GM08714 (cell line): ENCODE measurements at regions not wholly inside any gene's neighbourhood (a gene's known extent, or its start where the extent isn't known, plus 50 kb on each side); places are given as distances from the start of the nearest gene placed in this dataset.
"Not testable (repeated sequence)": the region's sequence is repeated elsewhere in the genome, so short reads cannot be mapped to it uniquely, and the experiment has no call there.

Experiments used
- H3K4me3 ChIP-seq: fragments of 200-500 bp; sonication (Bioruptor generic); 2 replicates; pipeline ENCODE4 v1.5.1; 2014; ENCODE audit warnings: mild to moderate bottlenecking, low read length, inconsistent platforms
- ZNF274 ChIP-seq: IDR thresholded peaks from 2 replicates; pipeline ENCODE4 v1.6.1; 2012; ENCODE audit warnings: mild to moderate bottlenecking, low read depth, low read length

DNA sequence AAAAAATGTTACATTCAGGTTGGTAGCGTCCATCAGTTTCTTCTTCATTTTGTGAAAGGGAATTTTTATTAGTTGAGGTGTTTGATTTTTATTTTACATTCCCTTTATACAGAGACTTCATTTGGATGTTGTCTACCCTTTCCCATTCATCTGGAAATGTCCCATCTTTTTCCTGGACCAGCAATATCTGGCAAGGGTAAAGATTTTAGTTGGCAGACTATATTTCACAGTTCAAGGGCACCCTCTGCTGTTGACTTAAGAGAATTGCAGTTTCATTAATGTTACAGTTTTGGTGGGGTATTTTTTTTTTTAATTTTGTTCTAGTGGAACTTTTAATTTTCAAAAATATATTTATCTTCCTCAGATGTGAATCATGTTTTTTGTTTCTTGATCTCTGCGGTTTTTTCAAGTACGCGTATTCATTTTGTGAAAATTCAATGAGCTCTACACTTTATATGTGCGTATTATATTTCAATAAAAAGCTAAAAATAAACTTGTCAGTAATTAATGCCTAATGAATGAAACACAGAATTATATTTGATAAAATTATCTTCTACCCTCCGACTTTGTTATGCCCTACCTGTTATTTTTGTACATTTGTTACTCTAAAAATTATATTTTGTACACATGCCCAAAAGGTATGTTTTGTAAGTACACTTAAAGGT lies 97.9 kb upstream of the KLF14 start:
- no peak for TF ChIP-seq ZNF274
- no peak overlapping the region for H3K4me3 ChIP-seq

DNA sequence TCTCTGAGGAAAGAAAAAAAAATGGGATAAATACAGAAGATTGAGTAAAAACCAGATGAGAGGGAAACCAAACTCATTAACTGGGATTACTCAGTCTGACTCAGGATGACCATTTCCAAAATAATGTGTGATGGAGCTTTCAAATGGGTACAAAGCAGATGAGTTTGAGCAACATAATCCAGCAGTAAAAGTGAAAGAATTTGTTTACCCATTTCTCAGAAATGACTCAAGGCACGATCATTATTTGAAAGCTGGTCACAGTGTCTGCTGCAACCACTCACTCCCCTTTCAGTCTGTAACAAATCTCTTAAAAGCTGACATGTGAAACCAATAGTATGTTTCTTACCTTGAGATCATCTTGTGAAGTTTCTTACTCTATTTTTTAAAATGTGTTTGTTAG lies 104.7 kb upstream of the KLF14 start:
- no peak for TF ChIP-seq ZNF274
- no peak overlapping the region for H3K4me3 ChIP-seq

DNA sequence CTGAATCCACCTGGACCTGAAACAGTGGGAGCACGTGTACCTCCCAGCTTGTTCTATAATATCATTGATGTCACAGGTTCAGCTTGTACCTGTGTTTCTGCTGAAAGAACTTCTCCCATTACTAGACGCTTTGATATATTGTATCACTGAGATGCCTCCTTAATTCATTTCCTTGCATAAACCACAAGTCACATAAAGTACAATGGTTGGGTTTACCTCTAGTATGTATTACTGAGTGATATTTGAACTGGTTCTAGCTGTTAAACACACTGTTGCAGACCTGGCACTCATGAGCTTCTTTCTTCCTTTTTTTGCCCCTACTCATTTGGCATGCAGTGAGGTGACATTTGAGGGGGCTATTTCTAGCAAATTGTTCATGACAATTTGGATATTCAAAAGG lies 106.6 kb upstream of the KLF14 start:
- no peak overlapping the region for H3K4me3 ChIP-seq
- no peak for TF ChIP-seq ZNF274

DNA sequence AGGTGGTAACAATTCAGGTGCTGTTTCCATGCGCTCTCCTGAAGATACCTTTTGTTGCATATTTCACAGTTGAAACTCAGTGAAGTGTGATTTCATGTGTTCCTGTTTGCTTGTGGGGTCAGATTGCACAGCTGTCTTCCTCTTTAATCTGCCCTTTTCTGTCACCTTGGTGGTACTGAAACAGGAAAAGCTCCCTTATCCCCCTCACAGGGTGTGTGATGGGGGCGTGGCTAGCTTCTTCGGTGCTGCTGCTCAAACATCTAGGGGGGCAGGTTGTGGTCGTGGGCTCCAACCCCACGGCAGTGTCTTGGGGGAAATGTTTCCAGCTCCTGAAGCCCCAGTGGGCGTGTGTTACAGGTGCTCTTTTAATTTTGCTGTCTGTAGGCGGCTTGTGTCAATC lies 107.4 kb upstream of the KLF14 start:
- H3K4me3 ChIP-seq = no peak overlapping the region
- TF ChIP-seq ZNF274 = no peak

DNA sequence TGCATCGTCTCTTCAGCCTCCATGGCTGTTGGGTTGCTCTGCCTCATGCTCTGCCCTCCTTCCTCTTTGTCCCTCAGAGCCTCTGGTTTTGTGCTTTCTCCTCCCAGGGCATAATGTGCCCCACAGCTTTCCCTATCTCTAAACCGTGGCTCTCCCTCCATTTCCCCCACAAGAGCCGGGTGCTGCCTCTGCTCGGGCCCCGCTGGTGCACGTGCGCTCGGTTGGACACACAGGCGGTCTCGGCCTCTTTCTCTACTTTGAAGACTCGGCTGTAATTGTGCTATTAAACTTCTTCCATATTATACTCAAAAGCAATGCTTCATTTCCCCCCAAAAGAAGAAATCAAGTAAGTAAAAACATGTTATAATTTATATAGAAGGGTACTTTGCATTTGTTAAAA lies 109.7 kb upstream of the KLF14 start:
- TF ChIP-seq ZNF274 = no peak
- no peak overlapping the region for H3K4me3 ChIP-seq

- TF ChIP-seq ZNF274 = no peak
- H3K4me3 ChIP-seq = no peak overlapping the region
Observed at GRCh38 chr7:130844811-130845580, 111.0 kb upstream of the KLF14 start.

DNA sequence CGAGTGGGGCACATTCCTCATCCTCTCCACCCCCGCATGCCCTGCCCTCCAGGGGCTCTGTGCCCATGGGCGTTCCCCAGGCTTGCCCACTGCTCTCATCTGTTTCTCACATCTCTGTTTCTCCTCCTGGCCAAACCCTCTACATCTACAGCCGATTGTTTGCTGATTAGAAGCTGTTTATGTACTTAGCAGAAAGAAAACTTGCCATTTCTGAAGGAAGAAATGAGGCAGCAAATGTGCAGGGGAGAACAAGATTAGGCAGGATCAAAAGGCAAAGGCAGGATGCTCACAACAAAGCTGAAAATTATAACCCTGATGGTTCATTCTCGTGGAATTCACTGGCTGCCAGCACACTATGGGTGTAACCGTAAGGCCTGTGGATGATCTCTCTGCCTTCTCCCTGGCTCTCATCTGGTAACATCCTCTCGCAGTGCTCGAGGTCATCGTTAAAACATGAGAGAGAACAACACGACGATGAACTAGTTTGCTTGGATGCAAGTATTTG lies 111.6 kb upstream of the KLF14 start:
- no peak overlapping the region for H3K4me3 ChIP-seq
- no peak for TF ChIP-seq ZNF274

DNA sequence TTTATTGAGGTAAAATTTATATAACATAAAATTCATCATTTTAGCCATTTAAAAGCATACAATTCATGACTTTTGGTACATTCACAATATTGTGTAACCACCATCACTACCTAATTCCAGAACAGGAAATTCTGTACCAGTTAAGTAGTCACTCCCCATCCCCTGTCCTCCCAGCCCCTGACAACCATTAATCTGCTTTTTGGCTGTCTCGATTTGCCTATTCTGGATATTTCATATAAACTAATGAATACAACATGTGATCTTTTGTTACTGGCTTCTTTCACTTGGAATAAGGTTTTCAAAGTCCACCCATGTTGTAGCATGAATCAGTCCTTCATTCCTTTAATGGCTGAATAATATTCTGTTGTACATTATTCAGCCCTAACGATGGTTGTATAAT lies 115.6 kb upstream of the KLF14 start:
- no peak overlapping the region for H3K4me3 ChIP-seq
- no peak for TF ChIP-seq ZNF274

GRCh38 chr7:130850956-130851355 lies 116.9 kb upstream of the KLF14 start:
- TF ChIP-seq ZNF274 = no peak
- H3K4me3 ChIP-seq = no peak overlapping the region

DNA sequence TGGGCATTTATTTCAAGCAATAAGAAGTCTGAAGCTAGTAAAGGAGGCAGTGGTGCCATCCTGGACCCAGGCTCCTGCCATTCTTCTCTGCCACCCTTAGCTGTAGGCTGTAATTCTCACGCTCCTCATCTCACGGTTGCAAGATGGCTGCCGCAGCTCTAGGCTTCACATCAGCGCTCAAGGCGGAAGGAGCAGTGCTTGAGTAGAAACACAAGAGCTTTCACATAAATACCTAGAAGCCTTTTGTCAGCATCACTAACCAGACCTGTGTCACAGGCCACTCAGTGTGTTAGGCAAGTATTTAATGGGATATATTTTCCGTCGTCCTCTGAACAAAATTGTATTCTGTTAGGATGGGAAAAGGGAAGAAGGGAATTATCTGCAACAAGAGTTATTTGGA lies 118.9 kb upstream of the KLF14 start:
- H3K4me3 ChIP-seq = no peak overlapping the region
- TF ChIP-seq ZNF274 = no peak

GRCh38 chr7:130853503-130854279 lies 119.7 kb upstream of the KLF14 start:
- H3K4me3 ChIP-seq = no peak overlapping the region
- no peak for TF ChIP-seq ZNF274

GRCh38 chr7:130854481-130854880 lies 120.5 kb upstream of the KLF14 start:
- H3K4me3 ChIP-seq = no peak overlapping the region
- no peak for TF ChIP-seq ZNF274

GRCh38 chr7:130856866-130857265 lies 122.9 kb upstream of the KLF14 start:
- no peak for TF ChIP-seq ZNF274
- H3K4me3 ChIP-seq = no peak overlapping the region

DNA sequence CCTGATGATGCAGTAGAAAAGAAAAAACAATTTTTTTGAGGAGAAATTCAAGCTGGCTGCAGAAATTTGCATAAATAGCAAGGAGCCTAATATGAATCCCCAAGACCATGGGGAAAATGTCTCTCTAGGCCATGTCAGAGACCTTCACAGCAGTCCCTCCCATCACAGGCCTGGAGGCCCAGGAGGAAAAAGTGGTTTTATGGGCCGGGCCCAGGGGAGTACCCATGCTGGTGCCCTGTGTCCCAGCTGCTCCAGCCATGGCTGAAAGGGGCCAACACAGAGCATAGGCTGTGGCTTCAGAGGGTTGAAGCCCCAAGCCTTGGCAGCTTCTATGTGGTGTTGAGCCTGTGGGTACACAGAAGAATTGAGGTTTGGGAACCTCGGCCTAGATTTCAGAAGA lies 126.8 kb upstream of the KLF14 start:
- not testable (repeated sequence) for H3K4me3 ChIP-seq
